K562 (cell line): ENCODE measurements at regions not wholly inside any gene's neighbourhood (a gene's known extent, or its start where the extent isn't known, plus 50 kb on each side); places are given as distances from the start of the nearest gene placed in this dataset.

Source experiments
- ATAC-seq: fragments of 200-7000 bp; cut with Tn5 transposase; 3 replicates; pipeline ENCODE4 v1.9.1; 2020; ENCODE audit warnings: moderate library complexity
- BruUV-seq: library from RNA; stranded (reverse); fragments of 400-500 nt; replicated peaks from 2 replicates; lab custom pipeline; 2021; lab: Mats Ljungman, UMichigan
- CTCF ChIA-PET: fragments of 300-600 bp; formaldehyde crosslinking; extraction: SDS; loops from one replicate; lab custom pipeline; 2021; ENCODE audit warnings: low intra/inter-chr PET ratio; lab: Yijun Ruan, JAX
- POLR2A ChIA-PET: fragments of 300-600, 350-650 bp; sonication (Branson Sonifier 250); formaldehyde crosslinking; extraction: SDS; loops from one replicate; lab custom pipeline; 2021; ENCODE audit warnings: antibody characterized with exemption, inconsistent platforms; lab: Yijun Ruan, JAX
- DNase-seq, 4 experiments: peaks; one replicate each; pipeline versions ENCODE4 v3.0.0 to v3.0.0-alpha.2; 2011 to 2018; ENCODE audit warnings: low spot score in 3 of 4, mixed read lengths in 3 of 4; ENCODE audit errors: extremely low read depth in 1 of 4
- FAIRE-seq: peaks from 2 replicates; lab custom pipeline; 2011; peaks lifted over from hg19 to GRCh38; lab: Jason Lieb, UNC
- H2AFZ ChIP-seq: 2 replicates; pipeline ENCODE4 v1.6.0; 2011; ENCODE audit warnings: low read depth, low read length, control low read depth, inconsistent platforms
- H3K27ac ChIP-seq: fragments of 200-600 bp; 3 replicates; pipeline ENCODE4 v1.8.0; 2011; ENCODE audit warnings: low read depth, mild to moderate bottlenecking, control low read depth, inconsistent platforms, low read length, moderate library complexity, mixed read lengths; ENCODE audit errors: extremely low read depth
- H3K27me3 ChIP-seq, 2 experiments: fragments of 300-600 bp in 1 of 2; 2 replicates in 1 of 2; 3 replicates in 1 of 2; pipeline versions ENCODE4 v1.6.0 to v1.8.0; 2011; ENCODE audit warnings: inconsistent platforms in 2 of 2, low read length in 2 of 2, mild to moderate bottlenecking in 1 of 2, mixed read lengths in 1 of 2, moderate library complexity in 1 of 2; ENCODE audit not compliant: control insufficient read depth in 2 of 2, insufficient read depth in 2 of 2
- H3K36me3 ChIP-seq: fragments of 300-600 bp; 3 replicates; pipeline ENCODE4 v1.8.0; 2011; ENCODE audit warnings: mild to moderate bottlenecking, low read length, inconsistent platforms; ENCODE audit not compliant: control insufficient read depth, insufficient read depth
- H3K4me1 ChIP-seq, 2 experiments: fragments of 200-600 bp in 1 of 2; replicated peaks in 1 of 2; 2 replicates in 1 of 2; 3 replicates in 1 of 2; pipeline versions ENCODE4 v1.5.1 to v1.8.0; 2011; ENCODE audit warnings: inconsistent platforms in 2 of 2, low read length in 2 of 2, mild to moderate bottlenecking in 1 of 2, mixed read lengths in 1 of 2, moderate library complexity in 1 of 2; ENCODE audit not compliant: control insufficient read depth in 2 of 2, insufficient read depth in 2 of 2
- H3K4me2 ChIP-seq: 2 replicates; pipeline ENCODE4 v1.6.1; 2011; ENCODE audit warnings: low read length, control low read depth, inconsistent platforms, mixed read lengths; ENCODE audit not compliant: insufficient read depth
- H3K4me3 ChIP-seq: fragments of 200-600 bp; sonication (generic), shearing (Covaris generic); 2 replicates; pipeline ENCODE4 v1.5.1; 2016; ENCODE audit warnings: control low read depth, inconsistent platforms
- H3K79me2 ChIP-seq: fragments of 200-600 bp; 3 replicates; pipeline ENCODE4 v1.8.0; 2011; ENCODE audit warnings: low read length, inconsistent platforms; ENCODE audit not compliant: control insufficient read depth, insufficient read depth
- H3K9ac ChIP-seq, 2 experiments: 2 replicates each; pipeline versions ENCODE4 v1.6.0 to v1.6.1; 2011; ENCODE audit warnings: low read depth in 2 of 2, low read length in 2 of 2, control low read depth in 1 of 2, inconsistent platforms in 1 of 2, mild to moderate bottlenecking in 1 of 2, mixed read lengths in 1 of 2; ENCODE audit not compliant: insufficient read depth in 1 of 2
- H3K9me1 ChIP-seq: one replicate; pipeline ENCODE4 v1.6.0; 2011; ENCODE audit warnings: inconsistent platforms, mild to moderate bottlenecking, low read length, moderate library complexity; ENCODE audit not compliant: control insufficient read depth, insufficient read depth
- H3K9me3 ChIP-seq: replicated peaks from 2 replicates; pipeline ENCODE4 v1.5.1; 2011; ENCODE audit warnings: low read depth, low read length, inconsistent platforms; ENCODE audit not compliant: control insufficient read depth, insufficient read depth
- H4K20me1 ChIP-seq: replicated peaks from 2 replicates; pipeline ENCODE4 v1.6.1; 2011; ENCODE audit warnings: low read length, inconsistent platforms, mixed read lengths; ENCODE audit not compliant: control insufficient read depth, insufficient read depth
- ATF1 ChIP-seq, 2 experiments: fragments of 450-650 bp in 1 of 2; IDR thresholded peaks; 2 replicates each; pipeline ENCODE4 v1.6.1; 2016; ENCODE audit warnings: missing compliant biosample characterization in 1 of 2, missing genetic modification characterization in 1 of 2
- CEBPZ ChIP-seq: fragments of 150-350 bp; IDR thresholded peaks from 2 replicates; pipeline ENCODE4 v1.6.1; 2014; ENCODE audit warnings: low read depth, mild to moderate bottlenecking, low read length, borderline replicate concordance
- MXD1 ChIP-seq: fragments of 250-450 bp; sonication (Bioruptor Pico); IDR thresholded peaks from 2 replicates; pipeline ENCODE4 v1.8.0; 2021; ENCODE audit warnings: borderline replicate concordance, mild to moderate bottlenecking, moderate library complexity; ENCODE audit not compliant: poor library complexity, severe bottlenecking
- NFATC3 ChIP-seq: fragments of 450-650 bp; IDR thresholded peaks from 2 replicates; pipeline ENCODE4 v1.6.1; 2017; ENCODE audit warnings: mild to moderate bottlenecking
- NR1H2 ChIP-seq: sonication (generic); formaldehyde crosslinking; IDR thresholded peaks from 2 replicates; pipeline ENCODE4 v1.4.0; 2020; ENCODE audit warnings: mild to moderate bottlenecking, missing genetic modification reagents
- PPARD ChIP-seq: fragments of 250-450 bp; sonication (Bioruptor Pico); IDR thresholded peaks from 2 replicates; pipeline ENCODE4 v1.8.0; 2022; ENCODE audit warnings: inconsistent platforms, mild to moderate bottlenecking, moderate library complexity
- TOE1 ChIP-seq, 2 experiments: fragments of 450-650 bp in 1 of 2; sonication (generic) in 1 of 2; formaldehyde crosslinking in 1 of 2; IDR thresholded peaks; 2 replicates each; pipeline versions ENCODE4 v1.7.1 to v1.8.0; 2016 to 2022; ENCODE audit warnings: borderline replicate concordance in 2 of 2, mild to moderate bottlenecking in 2 of 2, antibody characterized with exemption in 1 of 2, inconsistent platforms in 1 of 2, low read depth in 1 of 2, missing genetic modification reagents in 1 of 2, moderate library complexity in 1 of 2
- ZKSCAN8 ChIP-seq: fragments of 200-800 bp; sonication (Bioruptor generic); IDR thresholded peaks from 2 replicates; pipeline ENCODE4 v1.6.1; 2016; ENCODE audit warnings: missing genetic modification characterization, missing compliant biosample characterization
- ZNF174 ChIP-seq: fragments of 250-450 bp; sonication (Bioruptor Pico); IDR thresholded peaks from 2 replicates; pipeline ENCODE4 v1.4.0; 2020; ENCODE audit warnings: mild to moderate bottlenecking
- ZNF263 ChIP-seq: sonication (generic); formaldehyde crosslinking; IDR thresholded peaks from 2 replicates; pipeline ENCODE4 v1.8.0; 2022; ENCODE audit warnings: mild to moderate bottlenecking, missing genetic modification reagents, borderline replicate concordance
- ZNF280B ChIP-seq: fragments of 250-450 bp; sonication (Bioruptor Pico); IDR thresholded peaks from 2 replicates; pipeline ENCODE4 v1.5.1; 2021; ENCODE audit warnings: mild to moderate bottlenecking
- ZNF316 ChIP-seq: fragments of 450-650 bp; IDR thresholded peaks from 2 replicates; pipeline ENCODE4 v1.6.1; 2016
- ZNF354B ChIP-seq: fragments of 250-450 bp; sonication (Bioruptor Pico); IDR thresholded peaks from 2 replicates; pipeline ENCODE4 v1.4.0; 2020
- ZNF445 ChIP-seq: fragments of 250-450 bp; sonication (Bioruptor Pico); IDR thresholded peaks from 2 replicates; pipeline ENCODE4 v1.4.0; 2020; ENCODE audit warnings: low read depth, mild to moderate bottlenecking, moderate library complexity
- ZNF75A ChIP-seq: fragments of 450-650 bp; formaldehyde crosslinking; IDR thresholded peaks from 2 replicates; pipeline ENCODE4 v1.4.0; 2020; ENCODE audit warnings: mild to moderate bottlenecking
- WGBS: fragments of 100-300 bp; shearing (Covaris generic); methylation state at CpG from one replicate; pipeline ENCODE4 v1.1.6; 2016; ENCODE audit warnings: low coverage, mixed read lengths; ENCODE audit not compliant: insufficient coverage; ENCODE audit errors: missing lambda C conversion rate; 5-methylcytosine and 5-hydroxymethylcytosine counted together
- in situ Hi-C: fragments of 300-500 bp; cut with MboI; formaldehyde crosslinking; loops from 4 replicates; pipeline ENCODE4 v1.15.0; 2018; ENCODE audit warnings: inconsistent platforms, mixed read lengths
- intact Hi-C: fragments of 100-400 bp; cut with micrococcal nuclease; formaldehyde crosslinking; loops from 2 replicates; pipeline ENCODE4 v1.14.2; 2022

- TF ChIP-seq PPARD (CRISPR knock-in tag) (no peak), ZNF445 (CRISPR knock-in tag) (no peak), NFATC3 (no peak), NR1H2 (CRISPR knock-in tag) (no peak)
Measured at GRCh38 chr11:45385423-45385822, 99.3 kb upstream of the SYT13 start (continued).

- CTCF ChIA-PET, result no interaction called here
- no peak for FAIRE-seq
- Histone ChIP-seq H3K36me3 (no peaks in the 10 kb centered on the region), H3K9ac (no peak overlapping the region)
- in situ Hi-C loops, result no loop called here
- 0% methylated on average over 11 of the region's 12 CpGs for WGBS
- TF ChIP-seq CEBPZ (no peak), ZKSCAN8 (no peak), ZNF354B (no peak), TOE1 (IDR thresholded peaks at IDR 0.05; ENCODE audit: borderline replicate concordance) (no peak), TOE1 (CRISPR knock-in tag; IDR thresholded peaks at IDR 0.05; ENCODE audit: borderline replicate concordance, low read depth) (no peak), ZNF75A (CRISPR knock-in tag) (no peak), ZNF316 (no peak), ZNF263 (CRISPR knock-in tag) (no peak), ATF1 (CRISPR knock-in tag; IDR thresholded peaks at IDR 0.05) (no peak), ATF1 (tag; IDR thresholded peaks at IDR 0.05) (no peak), ZNF174 (CRISPR knock-in tag) (no peak), MXD1 (CRISPR knock-in tag) (no peak), ZNF280B (CRISPR knock-in tag) (no peak)
- TF ChIP-seq, all 486 proteins: peak for 0
- H3K4me2 ChIP-seq, result no peak overlapping the region
- H3K27ac ChIP-seq, result no peak overlapping the region
- no peaks in the 10 kb centered on the region for H3K9me1 ChIP-seq
- no peak for ATAC-seq
- BruUV-seq, result no TSS peak
- peaks cover 0 to 18% of the 10 kb centered on the region in 2 experiments; a peak in 2 of 5 replicates for H3K27me3 ChIP-seq
- no peak overlapping the region for H3K4me3 ChIP-seq
- H3K79me2 ChIP-seq, result no peaks in the 10 kb centered on the region
- intact Hi-C loops, result no loop called here
- no peak for DNase-seq
- no peaks in the 10 kb centered on the region for H3K9me3 ChIP-seq
- POLR2A ChIA-PET, result interaction anchor here (0.6 kb wide), 1 partner anchor 30 kb away, joined by 3 read pairs; no protein-coding TSS in a partner anchor
- H3K4me1 ChIP-seq, result no peaks in the 10 kb centered on the region
- H2AFZ ChIP-seq, result no peak overlapping the region
- H4K20me1 ChIP-seq, result no peaks in the 10 kb centered on the region
Measured at GRCh38 chr11:45384711-45385241, 98.6 kb upstream of the SYT13 start.
